BLaER1 treated with 17β-estradiol and CSF1 and Interleukin-3, amounts not matched to agents 10 nM and 100 nM (cell line): ENCODE measurements at regions not wholly inside any gene's neighbourhood (a gene's known extent, or its start where the extent isn't known, plus 50 kb on each side); places are given as distances from the start of the nearest gene placed in this dataset.

Experiments
- H3K27ac ChIP-seq, 11 experiments: shearing (Covaris generic); formaldehyde crosslinking; 2 replicates each; pipeline ENCODE4 v1.8.1; 2022
- H3K27me3 ChIP-seq, 11 experiments: shearing (Covaris generic); formaldehyde crosslinking; 2 replicates each; pipeline ENCODE4 v1.8.1; 2022
- H3K36me3 ChIP-seq, 11 experiments: shearing (Covaris generic); formaldehyde crosslinking; 2 replicates each; pipeline ENCODE4 v1.8.1; 2022
- H3K4me1 ChIP-seq, 10 experiments: shearing (Covaris generic); formaldehyde crosslinking; 2 replicates each; pipeline ENCODE4 v1.8.1; 2022
- H3K4me2 ChIP-seq, 11 experiments: shearing (Covaris generic); formaldehyde crosslinking; 2 replicates each; pipeline ENCODE4 v1.8.1; 2022
- H3K4me3 ChIP-seq, 10 experiments: shearing (Covaris generic); formaldehyde crosslinking; 2 replicates each; pipeline ENCODE4 v1.8.1; 2022
- H3K9ac ChIP-seq, 11 experiments: shearing (Covaris generic); formaldehyde crosslinking; 2 replicates each; pipeline ENCODE4 v1.8.1; 2022
- H3K9me3 ChIP-seq, 11 experiments: shearing (Covaris generic); formaldehyde crosslinking; replicated peaks in 1 of 11; 2 replicates each; pipeline ENCODE4 v1.8.1; 2022
- H4K20me1 ChIP-seq, 11 experiments: shearing (Covaris generic); formaldehyde crosslinking; 2 replicates each; pipeline ENCODE4 v1.8.1; 2022
- Cebpa-rat ChIP-seq, 11 experiments: shearing (Covaris generic); IDR thresholded peaks; 2 replicates each; pipeline ENCODE4 v1.8.1; 2022

DNA sequence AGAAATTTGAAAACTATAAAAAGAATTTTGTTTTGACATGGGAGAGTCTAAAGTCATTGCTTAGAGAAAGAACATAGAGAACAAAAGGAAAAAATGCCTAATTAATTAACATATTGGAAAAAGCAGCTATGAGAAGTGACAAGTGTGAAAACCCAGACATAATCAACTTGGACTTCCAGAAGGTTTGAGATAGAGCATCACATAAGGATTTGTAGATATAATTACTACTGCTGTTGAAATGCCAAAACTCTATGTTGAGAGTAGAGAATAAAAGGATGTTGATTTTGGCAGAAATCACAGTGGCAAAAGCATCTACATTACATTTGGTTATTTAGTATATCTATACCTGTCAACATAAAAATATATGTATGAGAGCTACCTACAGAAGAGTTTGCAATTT lies 135.1 kb downstream of the SLC41A2 start:
- H3K4me2 ChIP-seq: no peak overlapping the region
- peaks cover 0 to 11% (median 0%) of the 10 kb centered on the region in 11 experiments; a peak in 4 of 22 replicates for H3K36me3 ChIP-seq
- H3K4me3 ChIP-seq: no peak overlapping the region
- H3K27me3 ChIP-seq: no peaks in the 10 kb centered on the region
- no peak overlapping the region for H3K9ac ChIP-seq
- H4K20me1 ChIP-seq: no peaks in the 10 kb centered on the region
- peaks cover 42 to 66% (median 54%) of the 10 kb centered on the region in 11 experiments for H3K9me3 ChIP-seq
- H3K4me1 ChIP-seq: no peaks in the 10 kb centered on the region
- TF ChIP-seq Cebpa-rat (IDR thresholded peaks at IDR 0.05): no peak
- H3K27ac ChIP-seq: no peak overlapping the region

DNA sequence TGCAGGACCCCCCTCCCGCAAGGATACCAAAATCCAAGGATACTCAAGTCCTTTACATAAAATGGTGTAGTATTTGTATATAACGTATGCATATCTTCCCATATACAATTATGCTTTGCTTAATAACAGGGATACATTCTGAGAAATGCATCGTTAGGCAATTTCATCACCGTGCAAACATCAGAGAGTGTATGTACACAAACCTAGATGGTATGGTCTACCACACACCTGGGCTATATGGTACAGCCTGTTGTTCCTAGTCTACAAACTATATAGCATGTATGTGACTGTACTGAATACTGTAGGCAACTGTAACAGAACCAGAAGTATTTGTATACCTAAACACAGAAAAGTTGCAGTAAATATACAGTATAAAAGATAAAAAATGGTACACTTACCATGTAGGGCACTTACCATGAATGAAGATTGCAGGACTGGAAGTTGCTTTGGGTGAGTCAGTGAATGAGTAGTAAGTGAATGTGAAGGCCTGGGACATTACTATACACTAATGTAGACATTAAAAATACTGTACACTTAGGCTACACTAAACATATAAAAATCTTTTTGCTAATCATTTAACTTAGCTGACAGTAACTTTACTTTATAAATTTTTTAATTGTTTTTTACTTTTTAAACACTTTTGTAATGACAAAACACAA lies 141.1 kb downstream of the SLC41A2 start:
- TF ChIP-seq Cebpa-rat (IDR thresholded peaks at IDR 0.05): no peak
- no peak overlapping the region for H3K4me2 ChIP-seq
- no peaks in the 10 kb centered on the region; a peak in 1 of 20 replicates for H3K4me1 ChIP-seq
- no peak overlapping the region for H3K27ac ChIP-seq
- peaks cover 9 to 26% (median 19%) of the 10 kb centered on the region in 11 experiments; a peak in 21 of 22 replicates for H3K9me3 ChIP-seq
- no peak overlapping the region for H3K9ac ChIP-seq
- no peaks in the 10 kb centered on the region for H4K20me1 ChIP-seq
- no peaks in the 10 kb centered on the region for H3K36me3 ChIP-seq
- H3K4me3 ChIP-seq: no peak overlapping the region
- no peaks in the 10 kb centered on the region for H3K27me3 ChIP-seq

DNA sequence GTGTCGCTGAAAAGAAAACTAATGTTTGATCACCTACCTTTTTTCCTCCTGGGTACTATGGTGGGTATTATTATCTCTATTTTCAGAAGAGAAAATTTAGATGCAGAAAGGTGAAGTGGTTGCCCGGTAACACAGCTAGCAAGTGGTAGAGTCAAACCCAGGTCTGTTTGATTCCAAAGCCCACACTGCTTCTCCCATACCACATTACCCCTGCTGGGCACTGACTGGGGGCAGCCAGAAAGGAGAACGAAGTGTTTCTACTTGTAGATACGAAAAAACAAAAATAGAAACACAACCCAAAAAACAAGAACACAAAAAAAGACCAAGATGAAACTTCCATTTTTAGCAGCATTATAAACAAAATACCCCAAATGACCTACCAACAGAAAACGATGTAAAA lies 142.2 kb downstream of the SLC41A2 start:
- Histone ChIP-seq H3K9me3 (peaks cover 9 to 26% (median 19%) of the 10 kb centered on the region in 11 experiments; a peak in 21 of 22 replicates), H3K27me3 (no peaks in the 10 kb centered on the region), H3K4me3 (no peak overlapping the region), H4K20me1 (no peaks in the 10 kb centered on the region), H3K4me2 (no peak overlapping the region), H3K4me1 (no peaks in the 10 kb centered on the region; a peak in 1 of 20 replicates), H3K36me3 (no peaks in the 10 kb centered on the region), H3K27ac (no peak overlapping the region), H3K9ac (no peak overlapping the region)
- no peak for TF ChIP-seq Cebpa-rat (IDR thresholded peaks at IDR 0.05)

DNA sequence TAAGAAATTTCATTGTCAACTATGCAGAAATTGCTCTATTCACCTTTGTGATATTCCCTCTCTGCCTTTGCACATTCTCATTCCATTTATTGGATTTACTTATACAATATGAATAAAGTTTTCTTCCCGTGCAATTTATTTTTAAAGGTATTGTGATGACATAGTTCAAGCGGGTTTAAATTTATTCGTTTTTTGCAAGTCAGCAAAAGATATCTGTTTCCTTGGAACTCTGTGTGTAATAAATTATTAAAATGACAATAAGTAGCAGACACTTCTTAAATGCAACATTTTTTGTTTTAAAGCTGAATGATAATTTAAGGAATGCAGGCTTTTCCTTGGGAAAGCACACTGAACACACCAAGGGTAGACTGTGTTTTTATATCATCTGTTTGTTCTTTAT lies 143.1 kb downstream of the SLC41A2 start:
- H3K4me2 ChIP-seq: no peak overlapping the region
- H4K20me1 ChIP-seq: no peaks in the 10 kb centered on the region
- TF ChIP-seq Cebpa-rat (IDR thresholded peaks at IDR 0.05): no peak
- no peak overlapping the region for H3K27ac ChIP-seq
- H3K9me3 ChIP-seq: peaks cover 6 to 18% (median 14%) of the 10 kb centered on the region in 11 experiments; a peak in 21 of 22 replicates
- H3K9ac ChIP-seq: no peak overlapping the region
- no peaks in the 10 kb centered on the region for H3K27me3 ChIP-seq
- H3K4me3 ChIP-seq: no peak overlapping the region
- no peaks in the 10 kb centered on the region for H3K36me3 ChIP-seq
- peaks cover 0 to 1% (median 0%) of the 10 kb centered on the region in 10 experiments; a peak in 2 of 20 replicates for H3K4me1 ChIP-seq
